IMR-90 (cell line): ENCODE measurements at regions not wholly inside any gene's neighbourhood (a gene's known extent, or its start where the extent isn't known, plus 50 kb on each side); places are given as distances from the start of the nearest gene placed in this dataset.

Experiments used
- ATAC-seq: fragments of 200-7000 bp; cut with Tn5 transposase; 2 replicates; pipeline ENCODE4 v1.9.1; 2020; ENCODE audit warnings: low read depth, mild to moderate bottlenecking, moderate library complexity
- BruUV-seq: library from RNA; stranded (reverse); fragments of 400-500 nt; replicated peaks from 2 replicates; lab custom pipeline; 2021; lab: Mats Ljungman, UMichigan
- CTCF ChIA-PET: fragments of 300-600 bp; formaldehyde crosslinking; extraction: SDS; loops from one replicate; lab custom pipeline; 2021; ENCODE audit warnings: antibody characterized with exemption; lab: Yijun Ruan, JAX
- POLR2A ChIA-PET: fragments of 300-600 bp; sonication (Branson Sonifier 250); formaldehyde crosslinking; loops from one replicate; lab custom pipeline; 2022; ENCODE audit warnings: antibody characterized with exemption; ENCODE audit not compliant: unreplicated experiment; lab: Charles Lee
- DNase-seq: peaks from one replicate; pipeline ENCODE4 v3.0.0; 2013
- H2AFZ ChIP-seq: replicated peaks from 2 replicates; pipeline ENCODE3; 2013; ENCODE audit warnings: low read length, mild to moderate bottlenecking; ENCODE audit not compliant: poor library complexity
- H2AK5ac ChIP-seq: 2 replicates; pipeline ENCODE4 v1.6.1; 2013; ENCODE audit warnings: low read depth, low read length, inconsistent platforms
- H2AK9ac ChIP-seq: replicated peaks from 2 replicates; pipeline ENCODE3; 2013; ENCODE audit warnings: mild to moderate bottlenecking, low read depth, low read length, moderate library complexity; ENCODE audit not compliant: poor library complexity
- H2BK120ac ChIP-seq: 2 replicates; pipeline ENCODE4 v1.6.1; 2013; ENCODE audit warnings: low read depth, low read length, inconsistent platforms
- H2BK15ac ChIP-seq: 3 replicates; pipeline ENCODE4 v1.6.1; 2013; ENCODE audit warnings: low read depth, low read length, inconsistent platforms
- H2BK20ac ChIP-seq: 2 replicates; pipeline ENCODE4 v1.6.1; 2013; ENCODE audit warnings: low read depth, mild to moderate bottlenecking, inconsistent platforms, low read length, moderate library complexity
- H2BK5ac ChIP-seq: 2 replicates; pipeline ENCODE4 v1.6.1; 2013; ENCODE audit warnings: mild to moderate bottlenecking, low read depth, low read length, inconsistent platforms; ENCODE audit not compliant: poor library complexity, severe bottlenecking
- H3K14ac ChIP-seq: replicated peaks from 2 replicates; pipeline ENCODE4 v1.6.1; 2013; ENCODE audit warnings: low read depth, low read length, inconsistent platforms
- H3K18ac ChIP-seq: 2 replicates; pipeline ENCODE4 v1.6.1; 2013; ENCODE audit warnings: low read depth, low read length, control low read depth
- H3K23ac ChIP-seq: 2 replicates; pipeline ENCODE4 v1.6.1; 2013; ENCODE audit warnings: low read depth, low read length, inconsistent platforms
- H3K27ac ChIP-seq: 2 replicates; pipeline ENCODE4 v1.5.1; 2013; ENCODE audit warnings: mild to moderate bottlenecking, control low read depth, low read length; ENCODE audit not compliant: insufficient read depth
- H3K27me3 ChIP-seq: 2 replicates; pipeline ENCODE4 v1.6.1; 2013; ENCODE audit warnings: low read length; ENCODE audit not compliant: control insufficient read depth, insufficient read depth
- H3K36me3 ChIP-seq: 2 replicates; pipeline ENCODE4 v1.6.1; 2013; ENCODE audit warnings: low read length, mixed read lengths; ENCODE audit not compliant: control insufficient read depth, insufficient read depth
- H3K4ac ChIP-seq: 2 replicates; pipeline ENCODE4 v1.6.1; 2013; ENCODE audit warnings: low read depth, low read length, inconsistent platforms
- H3K4me1 ChIP-seq: 2 replicates; pipeline ENCODE4 v1.6.1; 2013; ENCODE audit warnings: low read length, mixed read lengths; ENCODE audit not compliant: control insufficient read depth, insufficient read depth
- H3K4me2 ChIP-seq: 2 replicates; pipeline ENCODE4 v1.6.1; 2013; ENCODE audit warnings: low read depth, mild to moderate bottlenecking, control low read depth, low read length, moderate library complexity
- H3K4me3 ChIP-seq: 2 replicates; pipeline ENCODE4 v1.5.1; 2013; ENCODE audit warnings: low read depth, mild to moderate bottlenecking, control low read depth, low read length, moderate library complexity; ENCODE audit not compliant: insufficient read depth
- H3K56ac ChIP-seq: 2 replicates; pipeline ENCODE4 v1.6.1; 2013; ENCODE audit warnings: low read length, inconsistent platforms; ENCODE audit not compliant: insufficient read depth; ENCODE audit errors: extremely low read depth
- H3K79me1 ChIP-seq, 2 experiments: 2 replicates each; pipeline ENCODE4 v1.6.1; 2013; ENCODE audit warnings: low read length in 2 of 2, inconsistent platforms in 1 of 2, low read depth in 1 of 2
- H3K9ac ChIP-seq: 2 replicates; pipeline ENCODE4 v1.6.1; 2013; ENCODE audit warnings: low read depth, low read length, control low read depth
- H3K9me1 ChIP-seq: 2 replicates; pipeline ENCODE4 v1.6.1; 2013; ENCODE audit warnings: low read length, inconsistent platforms; ENCODE audit not compliant: insufficient read depth
- H3K9me3 ChIP-seq: 2 replicates; pipeline ENCODE4 v1.6.1; 2013; ENCODE audit warnings: low read length; ENCODE audit not compliant: control insufficient read depth, insufficient read depth
- H4K20me1 ChIP-seq: 2 replicates; pipeline ENCODE4 v1.6.1; 2013; ENCODE audit warnings: low read length, inconsistent platforms; ENCODE audit not compliant: insufficient read depth
- H4K5ac ChIP-seq: 2 replicates; pipeline ENCODE4 v1.6.1; 2013; ENCODE audit warnings: mild to moderate bottlenecking, low read depth, low read length, control low read depth
- H4K8ac ChIP-seq, 2 experiments: 2 replicates each; pipeline ENCODE4 v1.6.1; 2013; ENCODE audit warnings: low read depth in 2 of 2, low read length in 2 of 2, control low read depth in 1 of 2, inconsistent platforms in 1 of 2
- H4K91ac ChIP-seq: 2 replicates; pipeline ENCODE4 v1.6.1; 2013; ENCODE audit warnings: low read depth, low read length, inconsistent platforms; ENCODE audit not compliant: insufficient read depth
- BHLHE40 ChIP-seq: fragments of 150-350 bp; IDR thresholded peaks from 2 replicates; pipeline ENCODE4 v1.6.1; 2016; ENCODE audit warnings: mild to moderate bottlenecking, low read depth, low read length
- MAFK ChIP-seq: IDR thresholded peaks from 2 replicates; pipeline ENCODE4 v1.6.1; 2012; ENCODE audit warnings: low read depth, low read length, improper control_type of control experiment
- MAZ ChIP-seq: IDR thresholded peaks from 2 replicates; pipeline ENCODE4 v1.6.1; 2012; ENCODE audit warnings: low read depth, mild to moderate bottlenecking, low read length, improper control_type of control experiment, moderate library complexity, borderline replicate concordance
- NFE2L2 ChIP-seq: fragments of 150-350 bp; IDR thresholded peaks from 2 replicates; pipeline ENCODE4 v1.6.1; 2016; ENCODE audit warnings: low read depth, mild to moderate bottlenecking, low read length
- RAD21 ChIP-seq: IDR thresholded peaks from 2 replicates; pipeline ENCODE4 v1.6.1; 2012; ENCODE audit warnings: low read length, improper control_type of control experiment
- RCOR1 ChIP-seq: IDR thresholded peaks from 2 replicates; pipeline ENCODE4 v1.6.1; 2012; ENCODE audit warnings: mild to moderate bottlenecking, low read length, improper control_type of control experiment; ENCODE audit not compliant: insufficient replicate concordance
- RFX5 ChIP-seq: IDR thresholded peaks from 2 replicates; pipeline ENCODE4 v1.8.0; 2012; ENCODE audit warnings: low read depth, mild to moderate bottlenecking, low read length, moderate library complexity
- SMC3 ChIP-seq: fragments of 150-350 bp; IDR thresholded peaks from 2 replicates; pipeline ENCODE4 v1.6.1; 2016; ENCODE audit warnings: low read depth, mild to moderate bottlenecking, antibody characterized with exemption, low read length, moderate library complexity
- USF2 ChIP-seq: fragments of 150-350 bp; IDR thresholded peaks from 2 replicates; pipeline ENCODE4 v1.6.1; 2017; ENCODE audit warnings: mild to moderate bottlenecking, antibody characterized with exemption, low read length, low read depth
- WGBS, 2 experiments: methylation state at CpG; one replicate each; pipeline versions ENCODE4 v1.1.5 to v1.1.7; 2013; ENCODE audit warnings: missing lambda C conversion rate in 2 of 2; ENCODE audit not compliant: insufficient read length in 1 of 2; ENCODE audit errors: extremely low coverage in 2 of 2; 5-methylcytosine and 5-hydroxymethylcytosine counted together
- dilution Hi-C: fragments of 300-500 bp; cut with HindIII; formaldehyde crosslinking; loops from one replicate; pipeline ENCODE4 v1.14.3; 2018; ENCODE audit warnings: low sequenced_read_pairs; ENCODE audit not compliant: unreplicated experiment
- in situ Hi-C: fragments of 300-500 bp; cut with MboI; formaldehyde crosslinking; loops from 3 replicates; pipeline ENCODE4 v1.14.3; 2019; ENCODE audit warnings: low sequenced_read_pairs, inconsistent platforms, mixed read lengths
- intact Hi-C: fragments of 100-400 bp; cut with micrococcal nuclease; formaldehyde crosslinking; loops from 2 replicates; pipeline ENCODE4 v1.10.0; 2022
- TF ChIP-seq, protein P1 (sequence below): fragments of 150-350 bp; IDR thresholded peaks from 2 replicates; pipeline ENCODE4 v1.6.1; 2016; ENCODE audit warnings: low read depth, mild to moderate bottlenecking, low read length, moderate library complexity, borderline replicate concordance

GRCh38 chr5:87645224-87645623, 232.5 kb upstream of the CCNH start:
- ChIA-PET POLR2A (no interaction called here), CTCF (no interaction called here)
- dilution Hi-C loops = no loop called here
- WGBS, 2 experiments = no CpG with 5 or more reads among the region's 3 CpGs
- Histone ChIP-seq H2AK5ac (no peak overlapping the region), H3K9ac (no peak overlapping the region), H3K36me3 (no peaks in the 10 kb centered on the region), H3K4me1 (no peaks in the 10 kb centered on the region), H4K20me1 (no peaks in the 10 kb centered on the region), H3K18ac (no peak overlapping the region), H4K91ac (no peak overlapping the region), H2BK15ac (no peak overlapping the region), H2BK120ac (no peak overlapping the region), H2AFZ (no peak overlapping the region), H2AK9ac (no peak overlapping the region), H3K4me2 (no peak overlapping the region), H2BK20ac (no peak overlapping the region), H3K23ac (no peak overlapping the region), H3K79me1 (no peaks in the 10 kb centered on the region), H4K8ac (no peak overlapping the region), H4K5ac (no peak overlapping the region), H3K4ac (no peak overlapping the region), H3K4me3 (no peak overlapping the region), H3K9me3 (no peaks in the 10 kb centered on the region), H3K14ac (no peak overlapping the region), H3K9me1 (no peaks in the 10 kb centered on the region), H3K27me3 (no peaks in the 10 kb centered on the region), H2BK5ac (no peak overlapping the region), H3K56ac (no peak overlapping the region), H3K27ac (no peak overlapping the region)
- BruUV-seq = no TSS peak
- in situ Hi-C loops = no loop called here
- TF ChIP-seq MAFK = no peak
- no peak for TF ChIP-seq RFX5
- TF ChIP-seq RAD21 = no peak
- no peak for TF ChIP-seq BHLHE40
- TF ChIP-seq MAZ = no peak
- no peak for TF ChIP-seq RCOR1
- no peak for TF ChIP-seq USF2
- TF ChIP-seq NFE2L2 = no peak
- TF ChIP-seq, protein P1, sequence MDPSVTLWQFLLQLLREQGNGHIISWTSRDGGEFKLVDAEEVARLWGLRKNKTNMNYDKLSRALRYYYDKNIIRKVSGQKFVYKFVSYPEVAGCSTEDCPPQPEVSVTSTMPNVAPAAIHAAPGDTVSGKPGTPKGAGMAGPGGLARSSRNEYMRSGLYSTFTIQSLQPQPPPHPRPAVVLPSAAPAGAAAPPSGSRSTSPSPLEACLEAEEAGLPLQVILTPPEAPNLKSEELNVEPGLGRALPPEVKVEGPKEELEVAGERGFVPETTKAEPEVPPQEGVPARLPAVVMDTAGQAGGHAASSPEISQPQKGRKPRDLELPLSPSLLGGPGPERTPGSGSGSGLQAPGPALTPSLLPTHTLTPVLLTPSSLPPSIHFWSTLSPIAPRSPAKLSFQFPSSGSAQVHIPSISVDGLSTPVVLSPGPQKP = no peak
- no peak for TF ChIP-seq SMC3
- ATAC-seq (no peak), DNase-seq (no peak)
- intact Hi-C loops = no loop called here
